Activated CD8-positive, alpha-beta memory T cell treated with anti-CD3 and anti-CD28 coated beads, Interleukin-2, amount 10 ng/mL, durations not matched to agents 7 days and 5 days (primary cell): ENCODE measurements at regions not wholly inside any gene's neighbourhood (a gene's known extent, or its start where the extent isn't known, plus 50 kb on each side); places are given as distances from the start of the nearest gene placed in this dataset.
"Not testable (repeated sequence)": the region's sequence is repeated elsewhere in the genome, so short reads cannot be mapped to it uniquely, and the experiment has no call there.

Experiments
- ATAC-seq: fragments of 150-1000 bp; cut with Tn5 transposase; one replicate; pipeline ENCODE4 v1.10.0; 2021; ENCODE audit warnings: moderate library complexity
- CTCF ChIA-PET: fragments of 350-600 bp; sonication (Branson Sonifier 250); formaldehyde crosslinking; loops from one replicate; lab custom pipeline; 2021; ENCODE audit warnings: antibody characterized with exemption; lab: Charles Lee
- DNase-seq: peaks from one replicate; pipeline ENCODE4 v3.0.0-alpha.2; 2020
- H3K27ac Mint-ChIP-seq: one replicate; pipeline ENCODE4 v1.8.0; 2021; ENCODE audit warnings: mild to moderate bottlenecking, mixed read lengths
- H3K27me3 Mint-ChIP-seq: one replicate; pipeline ENCODE4 v1.8.0; 2021; ENCODE audit warnings: mixed read lengths
- H3K36me3 Mint-ChIP-seq: one replicate; pipeline ENCODE4 v1.8.0; 2021; ENCODE audit warnings: mild to moderate bottlenecking, mixed read lengths
- H3K4me1 Mint-ChIP-seq: one replicate; pipeline ENCODE4 v1.8.0; 2021; ENCODE audit warnings: mixed read lengths
- H3K4me3 Mint-ChIP-seq: one replicate; pipeline ENCODE4 v1.8.0; 2021; ENCODE audit warnings: mild to moderate bottlenecking, moderate library complexity, mixed read lengths
- H3K9me3 Mint-ChIP-seq: one replicate; pipeline ENCODE4 v1.8.0; 2022; ENCODE audit warnings: low read depth, mixed read lengths

DNA sequence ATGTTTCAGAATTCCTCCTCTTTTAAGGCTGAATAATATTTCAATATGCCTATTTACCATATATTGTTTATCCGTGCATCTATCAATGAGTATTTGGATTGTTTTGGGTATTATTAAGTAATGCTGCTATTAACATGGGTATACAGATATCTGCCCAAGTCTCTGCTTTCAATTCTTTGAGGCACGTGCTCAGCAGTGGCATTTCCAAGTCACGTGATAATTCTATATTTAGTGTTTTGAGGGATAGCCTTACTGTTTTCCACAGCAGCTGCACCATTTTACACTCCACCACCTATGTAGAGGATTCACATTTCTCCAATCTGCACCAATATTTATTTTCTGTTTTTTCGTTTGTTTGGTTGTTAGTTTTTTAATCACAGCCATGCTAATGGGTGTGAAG, 636.8 kb upstream of the ANKRD30A start:
- H3K36me3 Mint-ChIP-seq = no peaks in the 10 kb centered on the region
- CTCF ChIA-PET = no interaction called here

GRCh38 chr10:36479073-36479472, 646.3 kb upstream of the ANKRD30A start:
- Mint-ChIP-seq H3K4me1 (no peaks in the 10 kb centered on the region), H3K9me3 (peaks cover 5% of the 10 kb centered on the region), H3K36me3 (no peaks in the 10 kb centered on the region), H3K27me3 (no peaks in the 10 kb centered on the region), H3K4me3 (no peak overlapping the region), H3K27ac (no peak overlapping the region)
- ATAC-seq (no peak), DNase-seq (no peak)
- CTCF ChIA-PET = no interaction called here

More for the DNA sequence above, 636.8 kb upstream of the ANKRD30A start:
- DNase-seq (no peak), ATAC-seq (no peak)
- H3K4me3 Mint-ChIP-seq = no peak overlapping the region
- H3K9me3 Mint-ChIP-seq = peaks cover 11% of the 10 kb centered on the region
- no peaks in the 10 kb centered on the region for H3K27me3 Mint-ChIP-seq
- no peak overlapping the region for H3K27ac Mint-ChIP-seq
- H3K4me1 Mint-ChIP-seq = no peaks in the 10 kb centered on the region

DNA sequence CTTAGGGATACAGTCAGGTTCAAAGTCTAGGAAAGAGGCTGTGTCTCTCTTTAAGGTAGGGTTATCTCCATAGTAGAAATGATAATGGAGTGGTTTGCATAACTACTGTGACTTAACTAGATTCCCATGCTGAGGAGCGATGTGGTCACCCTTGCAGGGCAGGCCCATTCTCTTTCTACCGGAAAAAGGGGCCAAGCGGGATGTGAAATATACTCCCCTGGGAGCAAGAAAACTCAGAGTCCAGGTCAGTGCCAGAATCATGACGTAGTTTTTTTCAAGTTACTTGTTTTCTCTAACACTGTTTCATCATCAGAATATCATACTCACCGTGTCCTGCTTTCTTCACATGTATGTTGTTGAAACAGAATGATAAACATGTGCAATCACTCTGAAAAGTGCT, 649.0 kb upstream of the ANKRD30A start:
- no peaks in the 10 kb centered on the region for H3K36me3 Mint-ChIP-seq
- no peak overlapping the region for H3K27ac Mint-ChIP-seq
- no peak for ATAC-seq
- peaks cover 5% of the 10 kb centered on the region for H3K9me3 Mint-ChIP-seq
- CTCF ChIA-PET = no interaction called here
- no peaks in the 10 kb centered on the region for H3K4me1 Mint-ChIP-seq
- no peak for DNase-seq
- H3K27me3 Mint-ChIP-seq = no peaks in the 10 kb centered on the region
- H3K4me3 Mint-ChIP-seq = no peak overlapping the region

GRCh38 chr10:36475746-36476145, 649.7 kb upstream of the ANKRD30A start:
- ATAC-seq = no peak
- H3K36me3 Mint-ChIP-seq = no peaks in the 10 kb centered on the region
- CTCF ChIA-PET = no interaction called here

DNA sequence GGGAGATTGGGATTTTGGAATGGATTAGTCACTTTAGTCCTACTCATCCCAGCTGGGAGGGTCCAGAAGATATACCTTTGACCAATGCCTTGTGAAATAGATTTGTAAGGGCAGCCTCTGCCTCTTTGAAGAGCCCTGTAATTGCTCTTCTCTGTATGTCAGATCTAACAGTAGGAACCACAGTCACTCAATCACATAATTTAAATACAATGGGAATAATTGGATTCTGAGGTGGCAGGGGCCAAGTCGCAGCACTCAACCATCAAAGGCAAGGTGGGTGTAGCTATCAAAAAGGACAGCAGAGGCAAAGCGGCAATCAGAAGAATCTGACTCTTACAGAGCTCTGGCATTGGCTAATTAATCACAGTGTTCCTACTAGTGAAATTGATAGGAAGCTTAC, 650.9 kb upstream of the ANKRD30A start:
- Mint-ChIP-seq H3K9me3 (peaks cover 5% of the 10 kb centered on the region), H3K27me3 (no peaks in the 10 kb centered on the region), H3K36me3 (no peaks in the 10 kb centered on the region), H3K27ac (no peak overlapping the region), H3K4me3 (no peak overlapping the region), H3K4me1 (no peaks in the 10 kb centered on the region)
- no peak for DNase-seq
- no peak for ATAC-seq
- CTCF ChIA-PET = no interaction called here

More at GRCh38 chr10:36475746-36476145, 649.7 kb upstream of the ANKRD30A start:
- Mint-ChIP-seq H3K4me1 (no peaks in the 10 kb centered on the region), H3K9me3 (peaks cover 5% of the 10 kb centered on the region), H3K27ac (no peak overlapping the region), H3K27me3 (no peaks in the 10 kb centered on the region), H3K4me3 (no peak overlapping the region)
- no peak for DNase-seq

GRCh38 chr10:36473122-36473521, 652.3 kb upstream of the ANKRD30A start:
- H3K36me3 Mint-ChIP-seq = no peaks in the 10 kb centered on the region
- ATAC-seq = no peak
- H3K27ac Mint-ChIP-seq = no peak overlapping the region
- no peak overlapping the region for H3K4me3 Mint-ChIP-seq
- H3K9me3 Mint-ChIP-seq = peaks cover 5% of the 10 kb centered on the region
- DNase-seq = no peak
- no peaks in the 10 kb centered on the region for H3K4me1 Mint-ChIP-seq
- CTCF ChIA-PET = no interaction called here
- no peaks in the 10 kb centered on the region for H3K27me3 Mint-ChIP-seq

- no peak for ATAC-seq
- Mint-ChIP-seq H3K9me3 (peaks cover 3% of the 10 kb centered on the region), H3K36me3 (no peaks in the 10 kb centered on the region), H3K4me3 (no peak overlapping the region), H3K27me3 (no peaks in the 10 kb centered on the region), H3K27ac (no peak overlapping the region), H3K4me1 (no peaks in the 10 kb centered on the region)
- no peak for DNase-seq
- CTCF ChIA-PET = no interaction called here
These were observed 655.8 kb upstream of the ANKRD30A start for GRCh38 chr10:36469585-36469984.

GRCh38 chr10:36468620-36469019, 656.8 kb upstream of the ANKRD30A start:
- H3K4me1 Mint-ChIP-seq = no peaks in the 10 kb centered on the region
- H3K27me3 Mint-ChIP-seq = no peaks in the 10 kb centered on the region
- CTCF ChIA-PET = no interaction called here
- no peak overlapping the region for H3K27ac Mint-ChIP-seq
- H3K4me3 Mint-ChIP-seq = no peak overlapping the region
- no peaks in the 10 kb centered on the region for H3K36me3 Mint-ChIP-seq
- DNase-seq (no peak), ATAC-seq (no peak)
- peaks cover 5% of the 10 kb centered on the region for H3K9me3 Mint-ChIP-seq

GRCh38 chr10:36465604-36466379, 659.6 kb upstream of the ANKRD30A start:
- DNase-seq (no peak), ATAC-seq (no peak)
- H3K4me3 Mint-ChIP-seq = no peak overlapping the region
- H3K27ac Mint-ChIP-seq = no peak overlapping the region
- H3K9me3 Mint-ChIP-seq = peaks cover 6% of the 10 kb centered on the region
- H3K4me1 Mint-ChIP-seq = no peaks in the 10 kb centered on the region
- CTCF ChIA-PET = no interaction called here
- H3K36me3 Mint-ChIP-seq = no peaks in the 10 kb centered on the region
- H3K27me3 Mint-ChIP-seq = no peaks in the 10 kb centered on the region

DNA sequence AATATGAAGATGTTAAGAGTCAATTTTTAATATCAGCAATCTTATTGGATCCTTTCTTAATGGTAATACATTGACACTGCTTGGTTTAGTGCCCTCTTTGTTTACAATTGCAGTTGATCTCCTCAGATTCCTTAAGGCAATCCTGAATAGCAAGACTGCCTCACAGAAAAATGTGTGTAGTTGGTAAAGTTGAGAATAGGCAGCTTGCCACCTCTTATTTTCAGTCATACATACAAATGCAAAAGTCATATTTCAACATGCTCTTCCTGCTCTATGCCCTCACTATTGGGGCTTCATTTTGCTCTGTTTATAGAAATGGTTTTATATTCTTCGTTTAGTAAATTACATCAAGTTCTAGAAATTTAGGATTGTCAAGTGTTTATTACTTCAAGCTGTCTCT, 661.1 kb upstream of the ANKRD30A start:
- Mint-ChIP-seq H3K27ac (no peak overlapping the region), H3K27me3 (no peaks in the 10 kb centered on the region), H3K4me3 (no peak overlapping the region), H3K4me1 (no peaks in the 10 kb centered on the region), H3K9me3 (peaks cover 8% of the 10 kb centered on the region), H3K36me3 (no peaks in the 10 kb centered on the region)
- DNase-seq (no peak), ATAC-seq (no peak)
- CTCF ChIA-PET = no interaction called here

DNA sequence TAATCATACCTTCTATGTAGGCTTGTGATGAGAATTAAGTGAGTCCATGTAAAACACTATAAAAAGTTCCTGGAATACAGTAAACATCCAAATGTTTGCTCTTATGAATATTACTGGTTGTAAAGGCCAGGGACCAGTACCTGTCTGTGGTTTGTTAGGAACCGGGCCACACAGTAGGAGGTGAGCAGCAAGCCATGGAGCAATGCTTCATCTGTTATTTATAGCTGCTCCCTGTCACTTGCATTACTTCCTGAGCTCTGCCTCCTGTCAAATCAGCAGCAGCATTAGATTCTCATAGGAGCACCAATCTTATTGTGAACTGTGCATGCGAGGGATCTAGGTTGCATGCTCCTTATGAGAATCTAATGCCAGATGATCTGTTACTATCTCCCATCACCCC, 662.0 kb upstream of the ANKRD30A start:
- H3K27ac Mint-ChIP-seq = no peak overlapping the region
- DNase-seq (no peak), ATAC-seq (no peak)
- no peaks in the 10 kb centered on the region for H3K27me3 Mint-ChIP-seq
- H3K4me1 Mint-ChIP-seq = no peaks in the 10 kb centered on the region
- peaks cover 11% of the 10 kb centered on the region for H3K9me3 Mint-ChIP-seq
- CTCF ChIA-PET = no interaction called here
- H3K36me3 Mint-ChIP-seq = no peaks in the 10 kb centered on the region
- H3K4me3 Mint-ChIP-seq = no peak overlapping the region

DNA sequence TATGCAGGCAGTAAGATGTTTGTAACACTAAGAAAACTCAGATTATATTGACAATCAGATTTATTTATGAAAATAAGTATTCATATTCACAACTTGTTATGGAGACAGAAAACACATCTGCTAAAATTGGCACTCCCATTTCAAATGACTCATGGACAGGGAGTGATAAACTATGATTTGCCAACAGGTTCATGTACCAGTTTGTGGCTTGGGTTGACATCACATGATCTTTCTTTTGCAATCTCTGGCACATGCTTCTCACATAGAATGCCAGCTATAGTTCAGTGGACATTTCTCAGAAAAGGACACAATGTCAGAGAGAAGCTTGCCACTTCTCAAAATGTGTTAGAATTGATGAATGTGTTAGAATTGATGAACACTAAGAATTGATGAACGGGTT, 663.2 kb upstream of the ANKRD30A start:
- H3K9me3 Mint-ChIP-seq = peaks cover 17% of the 10 kb centered on the region
- H3K27me3 Mint-ChIP-seq = no peaks in the 10 kb centered on the region
- CTCF ChIA-PET = no interaction called here
- ATAC-seq = no peak
- H3K4me3 Mint-ChIP-seq = no peak overlapping the region
- no peak overlapping the region for H3K27ac Mint-ChIP-seq
- no peaks in the 10 kb centered on the region for H3K4me1 Mint-ChIP-seq
- DNase-seq = no peak
- H3K36me3 Mint-ChIP-seq = no peaks in the 10 kb centered on the region

DNA sequence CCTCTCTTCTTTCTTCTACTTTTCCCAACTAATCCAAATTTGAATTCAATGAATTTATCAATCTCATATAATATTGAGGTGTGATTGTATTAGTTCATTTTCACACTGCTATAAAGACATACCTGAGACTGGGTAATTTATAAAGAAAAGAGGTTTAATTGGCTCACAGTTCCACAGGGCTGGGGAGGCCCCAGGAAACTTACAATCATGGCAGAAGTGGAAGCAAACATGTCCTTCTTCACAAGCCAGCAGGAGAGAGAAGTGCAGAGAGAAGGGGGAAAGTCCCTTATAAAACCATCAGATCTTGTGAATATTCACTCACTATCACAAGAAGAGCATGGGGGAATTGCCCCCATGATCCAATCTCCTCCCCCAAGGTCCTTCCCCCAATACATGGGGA, 667.0 kb upstream of the ANKRD30A start:
- H3K4me1 Mint-ChIP-seq, ATAC-seq, H3K36me3 Mint-ChIP-seq, CTCF ChIA-PET, H3K27ac Mint-ChIP-seq, H3K27me3 Mint-ChIP-seq, H3K4me3 Mint-ChIP-seq, DNase-seq: not testable (repeated sequence)
- H3K9me3 Mint-ChIP-seq = peaks cover 16% of the 10 kb centered on the region

GRCh38 chr10:36457751-36458150, 667.6 kb upstream of the ANKRD30A start:
- ATAC-seq = no peak
- no peak for DNase-seq
- Mint-ChIP-seq H3K9me3 (peaks cover 16% of the 10 kb centered on the region), H3K36me3 (no peaks in the 10 kb centered on the region), H3K27me3 (no peaks in the 10 kb centered on the region), H3K4me3 (no peak overlapping the region), H3K27ac (no peak overlapping the region), H3K4me1 (no peaks in the 10 kb centered on the region)
- CTCF ChIA-PET = no interaction called here
